ENCODE measurements at regions not wholly inside any gene's neighbourhood (a gene's known extent, or its start where the extent isn't known, plus 50 kb on each side); places are given as distances from the start of the nearest gene placed in this dataset.

- TF ChIP-seq EP300 (IDR thresholded peaks at IDR 0.05) = no peak
- no peak for TF ChIP-seq CTCF (IDR thresholded peaks at IDR 0.05)
- TF ChIP-seq POLR2A (IDR thresholded peaks at IDR 0.05) = no peak
- no peak overlapping the region for H3K27ac ChIP-seq
- H3K36me3 ChIP-seq = no peaks in the 10 kb centered on the region
- DNase-seq (ENCODE audit: low spot score in 2 of 2) = no peak
- H3K27me3 ChIP-seq = no peaks in the 10 kb centered on the region
- H3K4me1 ChIP-seq = no peaks in the 10 kb centered on the region
- H3K9me3 ChIP-seq = no peaks in the 10 kb centered on the region
- no peak overlapping the region for H3K4me3 ChIP-seq
Observed at GRCh38 chr14:53778263-53778662, 178.4 kb downstream of the BMP4 start.

- Histone ChIP-seq H3K9me3 (no peaks in the 10 kb centered on the region), H3K27me3 (no peaks in the 10 kb centered on the region), H3K27ac (no peak overlapping the region), H3K4me3 (no peak overlapping the region), H3K36me3 (no peaks in the 10 kb centered on the region), H3K4me1 (no peaks in the 10 kb centered on the region)
- 85 to 90% methylated on average over 5 of the region's 5 CpGs for WGBS, 2 donors
- no peak for DNase-seq (ENCODE audit: low spot score in 2 of 2)
- TF ChIP-seq POLR2A (IDR thresholded peaks at IDR 0.05) (no peak), CTCF (IDR thresholded peaks at IDR 0.05) (no peak), EP300 (IDR thresholded peaks at IDR 0.05) (no peak)
Observed at GRCh38 chr14:53772936-53773335, 183.7 kb downstream of the BMP4 start.

- H3K36me3 ChIP-seq = no peaks in the 10 kb centered on the region
- H3K4me3 ChIP-seq = no peak overlapping the region
- no peaks in the 10 kb centered on the region for H3K4me1 ChIP-seq
- H3K27me3 ChIP-seq = no peaks in the 10 kb centered on the region
- TF ChIP-seq POLR2A (IDR thresholded peaks at IDR 0.05) = no peak
- TF ChIP-seq CTCF (IDR thresholded peaks at IDR 0.05) = no peak
- TF ChIP-seq EP300 (IDR thresholded peaks at IDR 0.05) = no peak
- no peak overlapping the region for H3K27ac ChIP-seq
- no peaks in the 10 kb centered on the region for H3K9me3 ChIP-seq
- WGBS, 2 donors = 68 to 72% methylated on average over 2 of the region's 2 CpGs
- no peak for DNase-seq (ENCODE audit: low spot score in 2 of 2)
Observed at GRCh38 chr14:53767566-53767965, 189.1 kb downstream of the BMP4 start.

GRCh38 chr14:53766601-53767000, 190.0 kb downstream of the BMP4 start:
- Histone ChIP-seq H3K4me3 (no peak overlapping the region), H3K27ac (no peak overlapping the region), H3K9me3 (peaks cover 0 to 4% (median 0%) of the 10 kb centered on the region in 4 donors), H3K27me3 (no peaks in the 10 kb centered on the region), H3K4me1 (no peaks in the 10 kb centered on the region), H3K36me3 (no peaks in the 10 kb centered on the region)
- no peak for DNase-seq (ENCODE audit: low spot score in 2 of 2)
- TF ChIP-seq EP300 (IDR thresholded peaks at IDR 0.05) (no peak), CTCF (IDR thresholded peaks at IDR 0.05) (no peak), POLR2A (IDR thresholded peaks at IDR 0.05) (no peak)

GRCh38 chr14:53766106-53766505, 190.5 kb downstream of the BMP4 start:
- H3K36me3 ChIP-seq = no peaks in the 10 kb centered on the region
- no peaks in the 10 kb centered on the region for H3K27me3 ChIP-seq
- no peaks in the 10 kb centered on the region for H3K4me1 ChIP-seq
- H3K4me3 ChIP-seq = no peak overlapping the region
- no peak overlapping the region for H3K27ac ChIP-seq
- 85 to 90% methylated on average over 2 of the region's 2 CpGs for WGBS, 2 donors
- TF ChIP-seq EP300 (IDR thresholded peaks at IDR 0.05) = no peak
- no peak for TF ChIP-seq POLR2A (IDR thresholded peaks at IDR 0.05)
- TF ChIP-seq CTCF (IDR thresholded peaks at IDR 0.05) = no peak
- peaks cover 0 to 7% (median 0%) of the 10 kb centered on the region in 4 donors for H3K9me3 ChIP-seq
- DNase-seq (ENCODE audit: low spot score in 2 of 2) = no peak
